ENCODE measurements at regions not wholly inside any gene's neighbourhood (a gene's known extent, or its start where the extent isn't known, plus 50 kb on each side); places are given as distances from the start of the nearest gene placed in this dataset.

- no peaks in the 10 kb centered on the region for H3K36me3 ChIP-seq
- H3K4me1 ChIP-seq = peaks cover 0 to 4% (median 0%) of the 10 kb centered on the region in 9 donors
- H3K9me3 ChIP-seq = no peaks in the 10 kb centered on the region
- no peak overlapping the region for H3K27ac ChIP-seq
- DNase-seq (no peak), ATAC-seq (no peak)
- peaks cover 0 to 46% (median 25%) of the 10 kb centered on the region in 7 donors for H3K27me3 ChIP-seq
- intact Hi-C loops (cut with DNase I) = no loop called here
- H3K4me3 ChIP-seq = no peak overlapping the region
- no peak for TF ChIP-seq CTCF (IDR thresholded peaks at IDR 0.05)
- 35 to 38% methylated on average over 10 of the region's 10 CpGs for WGBS, 2 donors
Observed at GRCh38 chr20:37598575-37599342, 71.1 kb upstream of the BLCAP start.

GRCh38 chr20:37598100-37598543 is 70.4 kb upstream of the BLCAP start:
- H3K4me1 ChIP-seq = peaks cover 0 to 4% (median 0%) of the 10 kb centered on the region in 9 donors
- ATAC-seq (no peak), DNase-seq (no peak)
- H3K9me3 ChIP-seq = no peaks in the 10 kb centered on the region
- no peaks in the 10 kb centered on the region for H3K36me3 ChIP-seq
- intact Hi-C loops (cut with DNase I) = no loop called here
- 3% methylated on average over 21 to 24 of the region's 24 CpGs for WGBS, 2 donors
- H3K27me3 ChIP-seq = peaks cover 0 to 52% (median 30%) of the 10 kb centered on the region in 7 donors
- TF ChIP-seq CTCF (IDR thresholded peaks at IDR 0.05) = no peak
- H3K27ac ChIP-seq = no peak overlapping the region
- no peak overlapping the region for H3K4me3 ChIP-seq

- H3K27ac ChIP-seq = no peak overlapping the region
- no peak for DNase-seq
- 67 to 76% methylated on average over 9 of the region's 9 CpGs for WGBS, 2 donors
- TF ChIP-seq CTCF (IDR thresholded peaks at IDR 0.05) = no peak
- H3K9me3 ChIP-seq = no peaks in the 10 kb centered on the region
- H3K4me3 ChIP-seq = no peak overlapping the region
- ATAC-seq = no peak
- intact Hi-C loops (cut with DNase I) = no loop called here
- peaks cover 0 to 62% (median 36%) of the 10 kb centered on the region in 7 donors for H3K27me3 ChIP-seq
- H3K4me1 ChIP-seq = peaks cover 0 to 4% (median 0%) of the 10 kb centered on the region in 9 donors
- no peaks in the 10 kb centered on the region for H3K36me3 ChIP-seq
Observed at GRCh38 chr20:37596890-37597536, 69.3 kb upstream of the BLCAP start.

- 92% methylated on average over 5 of the region's 5 CpGs for WGBS, 2 donors
- Histone ChIP-seq H3K4me3 (no peak overlapping the region), H3K36me3 (no peaks in the 10 kb centered on the region), H3K27me3 (peaks cover 0 to 71% (median 41%) of the 10 kb centered on the region in 7 donors), H3K4me1 (peaks cover 0 to 4% (median 0%) of the 10 kb centered on the region in 9 donors), H3K9me3 (no peaks in the 10 kb centered on the region), H3K27ac (no peak overlapping the region)
- ATAC-seq = no peak
- intact Hi-C loops (cut with DNase I) = no loop called here
- no peak for DNase-seq
- TF ChIP-seq CTCF (IDR thresholded peaks at IDR 0.05) = no peak
Observed at GRCh38 chr20:37596168-37596567, 68.5 kb upstream of the BLCAP start.
